Stimulated activated CD4-positive, alpha-beta T cell treated with anti-CD3 and anti-CD28 coated beads, Interleukin-15, amount 100 ng/mL, for 1 hour (primary cell): ENCODE measurements at regions not wholly inside any gene's neighbourhood (a gene's known extent, or its start where the extent isn't known, plus 50 kb on each side); places are given as distances from the start of the nearest gene placed in this dataset.

Experiments
- DNase-seq, 2 donors: peaks; one replicate each; pipeline ENCODE4 v3.0.0-alpha.2; 2020; ENCODE audit warnings: low read depth in 1 of 2, low spot score in 1 of 2

- no peak for DNase-seq
These were observed 279.9 kb upstream of the RUNX1 start for GRCh38 chr21:35328856-35329455.

- no peak for DNase-seq
These were observed 277.6 kb upstream of the RUNX1 start for GRCh38 chr21:35326677-35327076.

DNA sequence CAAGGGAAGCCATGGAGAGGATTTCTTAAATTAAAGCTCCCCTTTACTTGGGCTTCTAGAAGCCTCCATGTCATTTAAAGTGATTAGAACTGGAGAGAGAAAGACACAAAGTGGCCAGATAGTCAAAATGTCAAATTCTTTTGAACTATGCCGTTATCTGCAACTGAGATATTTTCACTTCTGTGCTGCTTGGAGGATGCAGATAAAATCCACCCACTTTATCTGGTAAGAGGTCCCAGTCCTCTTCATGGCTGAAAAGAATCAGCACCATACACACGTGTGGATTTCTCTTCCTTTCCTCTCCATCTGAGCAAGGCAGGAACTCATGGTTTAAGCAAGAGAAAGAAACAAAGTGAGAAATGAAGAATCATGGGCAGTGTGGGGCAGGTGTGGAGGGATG lies 276.9 kb upstream of the RUNX1 start:
- DNase-seq = no peak

GRCh38 chr21:35324372-35325220 lies 275.5 kb upstream of the RUNX1 start:
- no peak for DNase-seq

GRCh38 chr21:35323947-35324346 lies 274.8 kb upstream of the RUNX1 start:
- no peak for DNase-seq

DNA sequence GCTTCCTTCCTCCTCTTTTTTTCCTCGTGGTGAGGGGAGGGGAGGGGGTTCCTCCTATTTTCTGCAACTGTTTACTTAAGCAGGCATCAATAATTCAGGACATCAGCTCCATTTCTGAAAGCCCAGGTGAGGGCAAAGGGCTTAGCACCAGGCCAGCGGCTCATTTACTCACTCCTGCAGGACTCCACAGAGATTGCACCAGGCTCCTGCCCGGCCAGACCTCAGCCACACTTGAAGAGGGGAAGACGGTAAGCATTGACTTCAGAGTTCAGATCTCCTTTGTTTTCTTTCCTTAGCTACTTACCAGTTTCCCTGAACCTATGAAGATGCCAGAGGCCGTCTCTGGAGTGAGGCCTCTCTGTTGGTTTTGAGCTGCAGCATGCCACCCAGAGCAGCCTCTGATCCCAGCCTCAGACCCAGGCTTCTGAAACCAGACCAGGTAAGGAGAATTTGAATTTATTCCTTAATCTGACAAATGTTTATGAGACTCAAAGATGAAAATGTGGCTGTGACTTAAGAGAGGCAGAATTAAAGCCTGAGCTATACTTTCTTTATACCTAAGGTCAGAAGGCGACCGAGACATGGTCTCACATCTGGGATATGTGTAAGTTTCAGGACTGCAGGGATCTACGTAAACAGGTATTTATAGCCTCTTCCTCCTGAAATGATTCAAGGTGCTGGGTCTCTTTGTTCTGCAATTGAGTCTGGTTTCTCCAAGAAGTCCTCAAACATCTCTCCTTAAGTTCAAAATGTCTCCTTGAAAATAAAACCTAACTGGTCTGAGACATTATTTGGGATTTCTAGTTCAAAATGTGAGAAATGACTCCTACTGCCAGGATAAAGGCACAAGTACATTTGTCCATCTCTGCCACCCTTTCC lies 272.5 kb upstream of the RUNX1 start:
- no peak for DNase-seq

GRCh38 chr21:35319684-35320283 lies 270.7 kb upstream of the RUNX1 start:
- no peak for DNase-seq

DNA sequence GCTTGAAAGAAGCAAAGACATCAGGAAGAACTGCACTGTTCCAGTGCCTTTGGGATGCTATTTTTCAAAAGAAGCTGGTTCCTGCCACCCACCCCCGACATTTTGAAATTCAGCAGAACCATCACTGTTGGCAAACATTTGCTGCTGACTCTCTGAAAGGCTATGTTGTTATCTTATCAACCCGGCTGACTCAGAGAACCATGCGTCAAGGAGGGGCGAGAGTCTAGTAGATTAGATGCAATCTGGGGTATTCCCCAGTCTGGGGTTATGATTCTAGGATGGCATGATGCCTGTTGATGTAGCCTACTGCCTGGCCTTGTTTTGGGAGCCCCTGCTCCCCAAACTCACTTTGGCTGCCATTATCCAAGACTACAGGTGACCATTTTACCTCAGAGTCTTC lies 267.8 kb upstream of the RUNX1 start:
- no peak for DNase-seq

DNA sequence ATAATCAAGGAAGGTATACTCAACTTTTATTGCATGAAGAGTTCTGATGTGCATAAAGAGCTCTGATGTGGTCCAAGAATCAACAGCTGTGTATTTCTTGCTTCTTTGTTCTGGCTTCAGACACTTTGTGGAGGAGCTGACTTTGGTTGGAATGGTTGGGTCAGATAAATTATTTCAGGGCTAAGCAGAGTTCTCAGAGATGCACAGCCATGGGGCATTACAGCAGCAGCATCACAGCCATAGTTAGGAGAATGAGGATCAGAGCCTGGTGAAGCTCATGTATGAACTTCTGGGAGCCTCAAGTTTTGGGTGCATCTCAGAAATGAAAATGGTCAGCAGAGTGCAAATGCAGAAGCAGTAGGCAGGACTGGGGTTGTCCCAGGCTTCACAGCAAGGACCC lies 267.4 kb upstream of the RUNX1 start:
- DNase-seq = no peak

GRCh38 chr21:35314857-35315582 lies 265.9 kb upstream of the RUNX1 start:
- no peak for DNase-seq

DNA sequence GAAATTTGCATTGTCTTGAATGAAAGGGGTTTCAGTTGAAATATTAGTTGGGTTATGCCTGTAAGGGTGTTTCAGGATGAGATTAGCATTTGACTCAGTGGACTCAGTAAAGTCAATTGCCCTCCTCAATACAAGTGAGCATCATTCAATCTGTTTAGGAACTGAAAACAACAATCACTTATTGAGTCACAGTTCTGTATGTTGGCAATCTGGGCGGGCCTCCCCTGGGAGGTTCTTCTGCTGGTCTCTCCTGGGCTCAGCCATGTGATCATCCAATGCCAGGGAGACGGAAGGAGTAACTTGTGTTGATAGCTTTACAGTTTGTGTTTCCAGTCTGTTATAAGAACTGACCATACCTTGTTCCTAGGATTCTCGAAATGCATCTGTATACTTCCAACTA lies 262.9 kb upstream of the RUNX1 start:
- DNase-seq = no peak

GRCh38 chr21:35309316-35309715 lies 260.2 kb upstream of the RUNX1 start:
- no peak for DNase-seq

DNA sequence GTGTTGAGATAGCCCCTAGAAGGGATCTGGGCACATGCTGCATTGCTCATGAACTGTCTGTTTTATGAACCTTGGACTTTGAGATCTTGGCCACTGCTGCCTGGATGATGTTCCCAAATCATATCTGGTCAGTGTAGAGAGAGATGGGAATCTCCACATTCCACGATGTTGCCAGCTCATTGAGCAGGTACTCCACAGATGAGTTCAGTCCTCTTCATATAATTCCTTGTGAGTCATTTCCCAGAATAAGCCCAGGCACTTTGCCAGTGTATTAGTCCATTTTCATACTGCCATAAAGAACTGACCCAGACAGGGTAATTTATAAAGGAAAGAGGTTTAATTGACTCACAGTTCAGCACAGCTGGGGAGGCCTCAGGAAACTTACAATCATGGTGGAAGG lies 254.0 kb upstream of the RUNX1 start:
- no peak for DNase-seq

DNA sequence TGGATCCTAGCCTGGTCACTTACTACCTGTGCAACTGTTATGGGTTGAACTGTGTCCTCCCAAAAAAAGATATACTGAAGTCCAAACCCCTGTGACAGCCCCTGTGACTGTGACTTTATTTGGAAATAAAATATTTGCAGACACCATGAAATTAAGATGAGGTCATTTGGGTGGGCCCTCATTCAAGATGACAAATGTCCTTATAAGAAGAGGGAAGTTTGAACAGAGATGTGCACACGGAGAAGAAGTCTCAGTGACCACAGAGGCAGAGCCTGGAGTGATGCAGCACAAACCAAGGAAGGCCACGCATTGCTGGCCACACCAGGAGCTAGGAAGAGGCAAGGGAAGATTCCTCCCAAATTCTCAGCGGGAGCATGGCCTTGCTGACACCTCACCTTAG lies 249.7 kb upstream of the RUNX1 start:
- no peak for DNase-seq

DNA sequence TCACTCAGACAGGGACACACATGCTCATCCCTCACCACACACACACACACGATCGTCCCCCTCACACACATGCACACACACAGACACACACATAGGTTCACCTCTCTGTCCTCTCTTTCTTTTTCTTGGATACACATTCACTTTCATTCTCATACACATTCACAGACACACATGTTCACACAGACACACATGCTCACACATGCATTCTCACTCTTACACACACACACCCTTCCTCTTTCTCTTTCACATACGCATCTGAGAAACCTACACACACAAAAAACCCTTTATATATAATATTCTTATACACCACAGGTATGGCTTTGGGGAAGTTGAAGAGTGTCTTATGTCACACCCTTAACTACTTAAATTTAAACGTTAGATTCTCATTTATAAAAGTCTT lies 248.6 kb upstream of the RUNX1 start:
- no peak for DNase-seq

GRCh38 chr21:35294231-35294898 lies 245.3 kb upstream of the RUNX1 start:
- no peak for DNase-seq

- no peak for DNase-seq
These were observed 243.0 kb upstream of the RUNX1 start for GRCh38 chr21:35291973-35292627.

- DNase-seq = no peak
These were observed 241.9 kb upstream of the RUNX1 start for GRCh38 chr21:35291034-35291433.

DNA sequence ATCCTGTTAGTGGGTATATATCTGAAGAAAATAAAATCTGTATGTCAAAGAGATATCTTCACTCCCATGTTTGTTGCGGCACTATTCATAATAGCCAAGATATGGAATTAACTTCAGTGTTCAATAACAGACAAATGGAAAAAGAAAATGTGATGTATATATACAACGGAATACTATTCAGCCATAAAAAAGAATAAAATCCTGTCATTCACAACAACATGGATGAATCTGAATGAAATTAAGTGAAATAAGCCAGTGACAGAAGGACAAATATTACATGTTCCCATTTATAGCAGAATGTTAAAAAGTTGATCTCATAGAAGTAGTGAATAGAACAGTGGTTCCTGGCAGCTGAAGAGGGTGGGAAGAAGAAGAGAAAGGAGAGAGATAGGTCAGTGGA lies 239.1 kb upstream of the RUNX1 start:
- no peak for DNase-seq

DNA sequence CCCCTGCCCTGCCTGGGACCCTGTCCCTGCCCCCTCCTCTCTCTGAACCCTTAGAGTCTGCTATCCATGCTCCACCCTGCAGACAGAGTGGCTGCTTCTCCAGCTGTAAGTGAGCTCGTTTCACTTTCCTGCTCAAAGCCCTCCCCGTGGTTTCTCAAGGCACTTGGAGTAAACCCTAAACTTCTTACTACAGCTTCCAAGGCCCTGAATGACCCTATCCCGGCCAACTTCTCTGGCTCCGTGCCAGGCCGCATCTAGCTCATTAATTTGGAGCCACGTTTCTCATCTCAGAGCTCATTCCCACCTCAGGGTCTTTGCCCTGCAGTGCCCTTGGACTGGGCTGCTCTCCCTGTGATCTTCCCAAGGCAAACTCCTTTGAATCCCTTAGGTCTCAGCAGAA lies 235.1 kb upstream of the RUNX1 start:
- no peak for DNase-seq
